ENCODE measurements at regions not wholly inside any gene's neighbourhood (a gene's known extent, or its start where the extent isn't known, plus 50 kb on each side); places are given as distances from the start of the nearest gene placed in this dataset.

GRCh38 chrX:74248889-74249288 is 55.1 kb upstream of the ZCCHC13 start:
- ChIA-PET POLR2A (no interaction called here), CTCF (no interaction called here)
- Mint-ChIP-seq H3K4me1 (ENCODE audit: low read depth) (peaks cover 10% of the 10 kb centered on the region), H3K27ac (no peak overlapping the region), H3K4me3 (no peak overlapping the region), H3K9me3 (no peaks in the 10 kb centered on the region), H3K36me3 (ENCODE audit: low read depth) (peaks cover 48% of the 10 kb centered on the region), H3K27me3 (no peaks in the 10 kb centered on the region)
- H3K36me3 ChIP-seq (ENCODE audit: insufficient read depth, low read length), result peaks cover 3% of the 10 kb centered on the region
- no peaks in the 10 kb centered on the region for H3K4me1 ChIP-seq (ENCODE audit: insufficient read depth, low read length)
- H3K4me3 ChIP-seq (ENCODE audit: low read length), result no peak overlapping the region
- TF ChIP-seq CTCF (IDR thresholded peaks at IDR 0.05), result no peak
- no peaks in the 10 kb centered on the region for H3K27me3 ChIP-seq (ENCODE audit: control insufficient read depth in 1 of 2, insufficient read depth in 2 of 2, low read length in 2 of 2)
- intact Hi-C loops (cut with DNase I, micrococcal nuclease), result no loop called here
- DNase-seq (no peak), ATAC-seq (ENCODE audit: poor library complexity) (no peak)
- H3K27ac ChIP-seq (ENCODE audit: low read depth in 1 of 2, low read length in 2 of 2), result no peak overlapping the region
- no peaks in the 10 kb centered on the region for H3K9me3 ChIP-seq (ENCODE audit: control insufficient read depth in 1 of 2, insufficient read depth in 1 of 2, low read length in 2 of 2)

- POLR2A ChIA-PET, result no interaction called here
- no peak for ATAC-seq (ENCODE audit: poor library complexity)
- peaks cover 8% of the 10 kb centered on the region for H3K4me1 Mint-ChIP-seq (ENCODE audit: low read depth)
- DNase-seq, result no peak
- Histone ChIP-seq H3K4me1 (ENCODE audit: insufficient read depth, low read length) (no peaks in the 10 kb centered on the region), H3K9me3 (ENCODE audit: control insufficient read depth in 1 of 2, insufficient read depth in 1 of 2, low read length in 2 of 2) (no peaks in the 10 kb centered on the region), H3K27me3 (ENCODE audit: control insufficient read depth in 1 of 2, insufficient read depth in 2 of 2, low read length in 2 of 2) (no peaks in the 10 kb centered on the region), H3K27ac (ENCODE audit: low read depth in 1 of 2, low read length in 2 of 2) (no peak overlapping the region), H3K36me3 (ENCODE audit: insufficient read depth, low read length) (peaks cover 7% of the 10 kb centered on the region), H3K4me3 (ENCODE audit: low read length) (no peak overlapping the region)
- peak overlapping the region; percentile 14 for H3K27ac Mint-ChIP-seq
- intact Hi-C loops (cut with DNase I, micrococcal nuclease), result no loop called here
- peaks cover 47% of the 10 kb centered on the region for H3K36me3 Mint-ChIP-seq (ENCODE audit: low read depth)
- no peak for TF ChIP-seq CTCF (IDR thresholded peaks at IDR 0.05)
- H3K27me3 Mint-ChIP-seq, result no peaks in the 10 kb centered on the region
- CTCF ChIA-PET, result no interaction called here
- no peaks in the 10 kb centered on the region for H3K9me3 Mint-ChIP-seq
- H3K4me3 Mint-ChIP-seq, result no peak overlapping the region
These were observed 57.5 kb upstream of the ZCCHC13 start for GRCh38 chrX:74246524-74246923.

GRCh38 chrX:74242484-74243138 is 61.4 kb upstream of the ZCCHC13 start:
- CTCF ChIA-PET, result no interaction called here
- intact Hi-C loops (cut with DNase I, micrococcal nuclease), result no loop called here
- no peak for TF ChIP-seq CTCF (IDR thresholded peaks at IDR 0.05)
- ATAC-seq (ENCODE audit: poor library complexity) (no peak), DNase-seq (no peak)
- Mint-ChIP-seq H3K27ac (no peak overlapping the region), H3K36me3 (ENCODE audit: low read depth) (peaks cover 70% of the 10 kb centered on the region), H3K4me3 (no peak overlapping the region), H3K27me3 (no peaks in the 10 kb centered on the region), H3K9me3 (no peaks in the 10 kb centered on the region), H3K4me1 (ENCODE audit: low read depth) (peaks cover 20% of the 10 kb centered on the region)
- POLR2A ChIA-PET, result no interaction called here
- H3K9me3 ChIP-seq (ENCODE audit: control insufficient read depth in 1 of 2, insufficient read depth in 1 of 2, low read length in 2 of 2), result no peaks in the 10 kb centered on the region
- peaks cover 16% of the 10 kb centered on the region for H3K36me3 ChIP-seq (ENCODE audit: insufficient read depth, low read length)
- H3K4me3 ChIP-seq (ENCODE audit: low read length), result no peak overlapping the region
- H3K27ac ChIP-seq (ENCODE audit: low read depth in 1 of 2, low read length in 2 of 2), result no peak overlapping the region
- H3K27me3 ChIP-seq (ENCODE audit: control insufficient read depth in 1 of 2, insufficient read depth in 2 of 2, low read length in 2 of 2), result no peaks in the 10 kb centered on the region
- no peaks in the 10 kb centered on the region for H3K4me1 ChIP-seq (ENCODE audit: insufficient read depth, low read length)
